ENCODE measurements at regions not wholly inside any gene's neighbourhood (a gene's known extent, or its start where the extent isn't known, plus 50 kb on each side); places are given as distances from the start of the nearest gene placed in this dataset.
"Not testable (repeated sequence)": the region's sequence is repeated elsewhere in the genome, so short reads cannot be mapped to it uniquely, and the experiment has no call there.

- H3K4me3 ChIP-seq (ENCODE audit: low read depth, low read length) = no peak overlapping the region
Measured at GRCh38 chr1:30368651-30369240, 354.6 kb downstream of the MATN1 start.

GRCh38 chr1:30366911-30367310, 356.5 kb downstream of the MATN1 start:
- H3K4me3 ChIP-seq (ENCODE audit: low read depth, low read length) = no peak overlapping the region

- no peak overlapping the region for H3K4me3 ChIP-seq (ENCODE audit: low read depth, low read length)
Measured at GRCh38 chr1:30366199-30366598, 357.2 kb downstream of the MATN1 start.

- no peak overlapping the region for H3K4me3 ChIP-seq (ENCODE audit: low read depth, low read length)
Measured at GRCh38 chr1:30365596-30365995, 357.8 kb downstream of the MATN1 start.

- H3K4me3 ChIP-seq (ENCODE audit: low read depth, low read length) = no peak overlapping the region
Measured at GRCh38 chr1:30363031-30363430, 360.4 kb downstream of the MATN1 start.

DNA sequence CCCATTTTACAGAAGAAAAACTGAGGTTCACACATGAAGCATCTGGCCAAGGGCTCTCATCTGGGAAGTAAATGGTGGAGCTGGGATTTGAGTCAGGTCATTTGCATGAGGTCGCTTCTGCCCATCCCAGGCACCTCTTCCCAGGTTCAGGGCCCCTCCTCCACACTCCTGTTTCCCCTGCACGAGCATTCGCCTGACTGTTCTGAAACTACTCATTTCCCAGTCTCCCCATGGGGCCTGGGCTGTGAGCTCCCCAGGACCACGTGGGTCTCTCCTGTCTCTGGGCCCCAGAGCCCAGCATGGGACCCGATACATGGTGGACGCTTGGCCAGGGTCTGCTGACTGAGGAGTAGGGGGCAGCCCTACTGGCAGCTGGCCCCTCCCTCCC, 360.8 kb downstream of the MATN1 start:
- no peak overlapping the region for H3K4me3 ChIP-seq (ENCODE audit: low read depth, low read length)

GRCh38 chr1:30361890-30362602, 361.3 kb downstream of the MATN1 start:
- not testable (repeated sequence) for H3K4me3 ChIP-seq (ENCODE audit: low read depth, low read length)

GRCh38 chr1:30360753-30361152, 362.6 kb downstream of the MATN1 start:
- no peak overlapping the region for H3K4me3 ChIP-seq (ENCODE audit: low read depth, low read length)

- H3K4me3 ChIP-seq (ENCODE audit: low read depth, low read length) = no peak overlapping the region
Measured at GRCh38 chr1:30360281-30360680, 363.1 kb downstream of the MATN1 start.

DNA sequence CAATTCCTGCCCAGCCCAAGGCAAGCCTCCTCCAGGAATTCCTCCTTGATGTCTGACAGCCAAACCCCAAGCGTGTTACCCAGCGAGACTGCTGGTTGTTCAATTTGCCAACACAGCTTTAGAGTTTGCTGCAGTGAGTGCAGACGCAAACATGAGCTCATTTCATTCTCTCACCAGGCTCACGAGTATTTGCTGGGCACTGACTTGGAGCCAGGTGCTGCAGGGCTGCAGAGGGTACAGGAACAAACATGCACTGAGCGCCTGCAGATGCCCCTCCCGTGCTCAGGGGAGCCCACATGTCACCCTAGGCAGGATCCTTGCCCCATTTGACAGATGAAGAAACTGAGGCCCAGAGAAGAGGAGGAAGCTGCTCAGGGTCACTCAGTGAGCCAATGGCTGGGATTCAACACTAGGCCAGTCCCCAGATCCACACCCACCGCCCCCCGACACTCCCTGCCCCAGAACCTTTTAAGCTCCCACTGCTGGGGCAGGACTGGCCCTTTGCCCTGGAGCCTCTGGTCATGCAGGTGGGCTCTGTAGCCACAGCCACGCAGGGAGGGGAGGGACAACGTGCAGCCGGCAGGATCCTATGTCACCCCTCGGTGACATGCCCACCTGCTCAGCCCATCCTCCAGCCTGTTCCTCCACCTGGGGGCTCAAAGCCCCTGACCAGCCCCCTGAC, 363.7 kb downstream of the MATN1 start:
- no peak overlapping the region for H3K4me3 ChIP-seq (ENCODE audit: low read depth, low read length)

DNA sequence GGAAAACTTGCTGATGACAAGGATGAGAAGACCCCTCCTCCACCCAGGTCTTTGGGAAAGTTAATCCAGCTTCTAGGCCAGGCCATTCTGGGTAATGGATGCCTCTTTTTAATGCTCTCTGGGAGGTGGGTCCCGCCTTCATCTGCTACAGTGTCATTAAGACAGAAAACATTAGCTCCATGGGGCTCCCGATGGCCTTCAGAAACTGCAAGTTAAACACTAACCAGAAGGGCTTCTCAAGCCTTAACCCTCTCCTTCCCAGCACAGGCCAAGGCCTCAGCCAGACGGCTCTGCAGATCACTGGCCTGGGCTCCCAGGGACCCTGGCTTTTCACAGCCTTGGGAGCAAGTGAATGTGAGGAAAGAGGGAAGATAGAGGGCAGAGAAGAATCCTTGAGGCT, 364.9 kb downstream of the MATN1 start:
- no peak overlapping the region for H3K4me3 ChIP-seq (ENCODE audit: low read depth, low read length)

GRCh38 chr1:30356839-30357238, 366.5 kb downstream of the MATN1 start:
- H3K4me3 ChIP-seq (ENCODE audit: low read depth, low read length) = no peak overlapping the region

DNA sequence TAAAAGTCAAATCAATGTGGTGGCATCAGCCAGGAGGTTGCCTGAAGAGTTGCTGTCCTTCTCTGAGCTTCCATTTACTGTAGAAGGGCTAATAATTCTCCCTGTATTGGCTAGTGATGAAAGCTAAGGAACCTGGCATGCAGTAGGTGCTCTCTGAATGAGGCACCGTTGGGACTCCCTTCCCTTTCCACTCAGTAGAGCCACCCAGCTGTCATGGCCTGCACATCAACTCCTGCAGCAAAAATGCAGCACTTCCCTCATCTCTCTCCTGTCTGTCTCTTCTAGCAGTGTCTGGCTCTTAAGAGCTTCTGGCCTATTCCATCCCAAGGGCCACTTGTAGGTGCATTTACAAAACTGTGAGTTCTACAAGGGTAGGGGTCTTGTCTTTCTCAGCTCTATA, 369.0 kb downstream of the MATN1 start:
- H3K4me3 ChIP-seq (ENCODE audit: low read depth, low read length) = no peak overlapping the region

- H3K4me3 ChIP-seq (ENCODE audit: low read depth, low read length) = no peak overlapping the region
Measured at GRCh38 chr1:30353637-30354036, 369.7 kb downstream of the MATN1 start.

- H3K4me3 ChIP-seq (ENCODE audit: low read depth, low read length) = no peak overlapping the region
Measured at GRCh38 chr1:30348147-30348546, 375.2 kb downstream of the MATN1 start.

DNA sequence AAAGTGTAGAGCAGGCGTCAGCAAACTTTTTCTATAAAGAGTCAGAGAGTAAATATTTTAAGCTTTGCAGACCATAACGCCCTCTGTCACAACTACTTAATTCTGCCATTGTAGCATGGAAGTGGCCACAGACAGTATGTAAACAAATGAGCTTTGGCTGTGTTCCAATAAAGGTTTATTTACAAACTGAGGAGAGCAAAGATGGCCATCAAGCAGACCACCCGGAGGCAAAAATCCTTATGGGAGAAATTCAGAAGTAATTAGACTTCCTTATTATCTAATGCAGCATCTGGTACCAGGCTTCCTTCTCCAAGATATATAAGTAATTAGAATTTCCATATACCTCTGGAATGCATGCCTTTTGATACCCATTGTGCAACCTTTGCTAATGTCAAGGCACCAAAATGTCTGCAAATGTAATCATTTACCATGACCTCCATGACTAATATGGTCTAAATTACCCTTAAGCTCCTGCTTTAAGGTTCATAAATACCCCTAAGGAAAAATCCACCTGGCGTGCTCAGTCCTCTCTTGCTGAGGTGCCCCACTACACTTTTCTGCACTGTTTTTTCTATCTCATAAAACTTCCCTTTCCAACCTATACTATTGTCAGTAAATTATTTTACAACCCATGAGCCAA, 377.8 kb downstream of the MATN1 start:
- no peak overlapping the region for H3K4me3 ChIP-seq (ENCODE audit: low read depth, low read length)

GRCh38 chr1:30343562-30343961, 379.8 kb downstream of the MATN1 start:
- H3K4me3 ChIP-seq (ENCODE audit: low read depth, low read length) = no peak overlapping the region

DNA sequence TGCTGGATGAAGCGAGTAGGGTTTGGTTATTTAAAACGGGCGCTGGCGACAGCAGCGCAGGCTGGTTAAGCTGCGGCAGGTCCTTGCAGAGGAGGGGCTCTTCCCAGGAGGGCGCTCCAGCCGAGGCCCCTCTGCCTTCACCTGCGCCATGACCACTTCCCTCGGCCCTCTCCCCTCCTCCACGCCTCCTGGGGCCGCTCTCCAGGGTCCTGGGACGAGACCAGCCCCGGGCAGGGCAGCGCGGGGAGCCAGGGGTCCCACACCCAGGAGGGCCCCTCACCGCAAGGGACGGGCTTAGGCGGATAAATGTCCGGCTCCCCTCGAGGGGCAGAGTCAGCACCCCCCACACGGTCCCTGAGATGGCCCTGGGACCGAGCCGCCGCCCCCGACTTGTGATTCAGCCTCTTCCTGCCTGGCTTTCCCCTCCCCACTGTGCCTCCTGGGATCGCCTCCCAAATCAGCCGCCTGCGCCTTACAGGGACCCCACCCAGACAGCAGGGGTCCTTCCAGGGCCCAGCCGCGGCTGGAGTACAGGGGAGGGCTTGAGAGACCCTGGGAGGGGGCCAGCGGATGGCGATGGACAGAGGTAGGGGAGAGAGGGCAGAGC, 380.7 kb downstream of the MATN1 start:
- peak overlapping the region; percentile 15 for H3K4me3 ChIP-seq (ENCODE audit: low read depth, low read length)

DNA sequence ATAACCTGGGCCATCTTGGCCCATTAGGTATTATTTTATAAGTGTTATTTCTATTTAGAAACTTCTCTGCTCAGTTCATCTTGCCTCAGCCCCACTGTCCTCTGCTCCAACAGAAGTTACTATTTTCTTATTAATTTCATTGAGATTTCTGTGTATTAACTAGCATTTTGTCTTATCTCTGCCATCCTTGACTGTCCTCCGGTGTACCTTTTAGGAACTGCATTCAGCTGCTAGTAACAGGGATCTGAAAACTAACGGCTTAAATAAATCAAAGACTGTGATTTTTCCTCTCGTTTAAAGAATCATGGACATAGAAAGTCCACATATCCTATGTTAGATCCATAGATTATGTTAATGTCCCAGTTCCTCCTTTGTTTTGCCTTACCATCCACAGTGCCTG, 382.5 kb downstream of the MATN1 start:
- no peak overlapping the region for H3K4me3 ChIP-seq (ENCODE audit: low read depth, low read length)

DNA sequence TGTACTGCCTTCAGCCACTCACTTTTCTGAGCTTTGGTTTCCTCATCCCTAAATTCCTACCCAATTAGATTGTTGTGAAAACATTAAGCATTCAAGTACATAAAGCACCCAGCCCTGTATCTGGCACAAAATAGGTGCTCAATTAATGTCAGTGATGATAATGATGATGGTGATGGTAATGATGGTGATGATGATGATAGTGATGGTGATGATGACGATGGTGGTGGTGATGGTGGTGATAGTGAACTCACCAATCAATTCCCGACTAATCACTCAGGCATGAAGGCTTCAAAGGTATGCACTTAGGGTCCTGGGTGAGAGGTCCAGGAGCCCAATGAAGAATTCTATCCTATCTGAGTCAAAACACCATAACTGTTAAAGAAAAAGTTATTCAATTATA, 383.5 kb downstream of the MATN1 start:
- no peak overlapping the region for H3K4me3 ChIP-seq (ENCODE audit: low read depth, low read length)

- no peak overlapping the region for H3K4me3 ChIP-seq (ENCODE audit: low read depth, low read length)
Measured at GRCh38 chr1:30338765-30339164, 384.6 kb downstream of the MATN1 start.

- no peak overlapping the region for H3K4me3 ChIP-seq (ENCODE audit: low read depth, low read length)
Measured at GRCh38 chr1:30337324-30337620, 386.1 kb downstream of the MATN1 start.

Data from iPS-11a (cell line).